Stimulated activated CD4-positive, alpha-beta T cell treated with anti-CD3 and anti-CD28 coated beads, Interleukin-1b, Interleukin-23, amount 100 ng/mL, for 24 hours (primary cell): ENCODE measurements at regions not wholly inside any gene's neighbourhood (a gene's known extent, or its start where the extent isn't known, plus 50 kb on each side); places are given as distances from the start of the nearest gene placed in this dataset.
"Not testable (repeated sequence)": the region's sequence is repeated elsewhere in the genome, so short reads cannot be mapped to it uniquely, and the experiment has no call there.

Experiments used
- DNase-seq, 4 experiments: peaks; one replicate each; pipeline ENCODE4 v3.0.0-alpha.2; 2020; ENCODE audit warnings: low read depth in 4 of 4, low spot score in 1 of 4

DNA sequence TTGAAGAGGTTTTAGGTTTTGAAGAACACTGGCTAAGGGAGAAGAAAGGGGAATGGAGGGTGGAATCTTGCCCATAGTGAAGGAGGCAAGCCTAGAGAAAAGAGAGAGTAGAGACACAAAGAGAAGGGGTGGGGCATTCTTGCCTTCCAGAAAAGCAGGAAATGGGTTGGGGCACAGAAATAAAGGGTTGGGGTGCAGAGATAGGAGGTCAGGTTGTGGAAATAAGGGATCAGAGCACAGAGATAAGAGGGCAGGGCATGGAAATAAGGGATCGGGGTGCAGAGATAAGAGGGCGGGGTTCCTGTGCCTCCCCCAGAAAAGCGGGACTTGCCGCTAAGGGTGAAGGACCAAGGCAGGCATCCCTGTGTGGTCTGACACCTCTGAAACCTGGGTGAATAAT lies 69.9 kb downstream of the ALG1L2 start:
- DNase-seq, result not testable (repeated sequence)

DNA sequence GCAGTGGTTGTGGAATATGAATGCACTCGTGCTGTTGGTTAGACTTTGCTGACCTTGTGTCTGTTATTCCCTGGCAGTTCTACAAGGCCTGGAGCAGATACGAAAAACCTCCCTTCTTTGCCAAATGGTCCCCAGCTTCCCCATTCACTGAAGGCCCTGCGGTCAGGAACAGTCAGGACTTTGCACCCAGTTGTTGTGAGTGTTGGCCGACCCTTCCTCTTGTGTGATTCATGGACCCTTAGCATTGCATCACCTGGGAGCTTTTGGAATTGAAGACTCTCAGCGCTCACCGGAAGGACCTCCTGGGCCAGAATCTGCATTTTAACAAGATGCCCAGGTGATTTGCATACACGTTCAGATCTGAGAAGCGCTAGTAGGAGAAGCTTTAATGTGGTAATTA lies 71.6 kb downstream of the ALG1L2 start:
- DNase-seq, result not testable (repeated sequence)

DNA sequence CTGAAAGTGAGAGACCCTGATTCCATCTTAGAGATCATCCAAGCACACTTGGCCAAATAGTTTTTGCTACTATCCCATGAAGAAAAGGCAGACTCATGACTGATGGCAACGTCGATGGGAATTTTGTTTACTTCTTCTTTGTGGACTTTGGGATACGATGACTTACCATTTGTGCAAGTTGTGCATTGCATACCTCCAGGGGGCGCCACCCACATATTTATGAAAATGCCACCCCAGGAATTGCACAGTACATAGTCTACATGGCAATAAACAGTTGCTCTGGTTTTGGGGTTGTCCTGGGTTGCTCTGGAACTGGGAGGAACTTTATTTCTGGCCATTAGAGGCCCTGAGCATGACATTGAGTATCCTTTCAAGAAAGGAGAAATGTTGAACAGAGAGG lies 73.8 kb downstream of the ALG1L2 start:
- DNase-seq, result not testable (repeated sequence)

DNA sequence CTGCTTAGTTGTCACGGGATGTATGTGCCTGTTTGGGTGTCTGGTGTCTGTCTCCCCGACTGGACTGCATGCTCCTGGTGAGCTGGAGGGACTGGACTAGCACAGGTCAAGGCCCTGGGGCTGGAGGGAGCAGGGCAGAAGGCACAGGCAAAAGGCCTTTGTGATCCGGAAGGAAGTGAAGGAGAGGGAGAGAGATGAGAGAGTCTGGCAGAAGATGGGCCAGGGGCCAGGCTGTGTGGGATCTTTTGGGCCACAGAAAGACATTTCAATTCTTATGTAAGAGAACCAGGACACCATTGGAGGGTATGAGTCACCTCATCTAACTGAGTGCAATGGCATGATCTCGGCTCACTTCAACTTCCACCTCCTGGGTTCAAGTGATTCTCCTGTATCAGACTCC lies 85.2 kb downstream of the ALG1L2 start:
- DNase-seq, result not testable (repeated sequence)

DNA sequence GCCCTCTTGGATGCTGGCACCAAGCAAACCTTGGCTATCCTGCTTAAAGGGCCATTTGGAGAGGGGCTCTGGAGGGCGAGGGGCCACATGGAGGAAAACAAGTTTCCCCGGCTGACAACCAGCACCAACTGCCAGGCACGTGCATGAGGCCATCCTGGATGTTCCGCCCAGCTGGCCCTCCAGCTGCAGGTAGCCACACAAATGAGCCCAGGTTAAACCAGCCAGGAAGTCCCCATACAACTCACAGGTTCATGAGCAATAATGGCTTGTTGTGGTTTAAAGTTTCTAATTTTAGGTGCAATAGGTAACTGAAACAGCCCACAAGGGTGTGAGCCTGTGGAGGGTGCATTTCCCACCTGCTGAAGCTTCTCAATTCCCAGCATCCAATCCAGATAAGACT lies 93.6 kb downstream of the ALG1L2 start:
- not testable (repeated sequence) for DNase-seq

DNA sequence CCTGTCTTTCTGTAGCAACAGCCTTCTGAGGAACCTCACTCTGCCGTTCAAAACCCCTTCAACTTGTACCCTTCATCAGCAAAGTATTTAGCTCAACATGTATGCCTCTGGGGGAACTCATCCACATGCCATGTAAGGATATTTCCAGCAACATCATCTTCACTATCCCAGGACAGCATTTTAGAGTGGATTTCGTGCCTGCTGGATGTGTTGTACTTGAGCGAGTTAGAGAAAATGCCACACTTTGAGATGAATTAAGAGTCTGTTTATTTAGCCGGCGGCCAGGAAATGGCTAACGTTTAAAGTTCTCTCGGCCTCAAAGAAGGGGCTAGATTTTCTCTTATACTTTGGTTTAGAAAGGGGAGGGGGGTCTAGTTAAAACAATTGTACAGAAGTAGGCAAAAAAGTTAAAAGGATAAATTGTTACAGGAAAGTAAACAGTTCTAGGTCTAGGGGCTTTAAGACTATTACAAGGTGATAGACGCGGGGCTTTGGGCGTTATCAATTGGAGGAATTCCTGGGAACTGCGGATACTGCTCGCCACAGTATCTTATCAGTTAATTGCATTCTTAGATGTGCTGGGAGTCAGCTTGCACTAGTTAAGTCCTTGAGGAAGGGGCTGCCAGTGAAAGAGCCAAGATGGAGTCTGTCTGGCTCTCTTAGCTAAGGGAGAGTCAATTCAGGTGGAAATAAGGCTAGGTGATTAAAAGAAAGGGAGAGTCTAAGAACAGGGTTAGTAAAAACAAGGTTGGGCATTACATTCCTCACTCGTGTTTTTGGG lies 95.0 kb downstream of the ALG1L2 start:
- DNase-seq, result not testable (repeated sequence)

DNA sequence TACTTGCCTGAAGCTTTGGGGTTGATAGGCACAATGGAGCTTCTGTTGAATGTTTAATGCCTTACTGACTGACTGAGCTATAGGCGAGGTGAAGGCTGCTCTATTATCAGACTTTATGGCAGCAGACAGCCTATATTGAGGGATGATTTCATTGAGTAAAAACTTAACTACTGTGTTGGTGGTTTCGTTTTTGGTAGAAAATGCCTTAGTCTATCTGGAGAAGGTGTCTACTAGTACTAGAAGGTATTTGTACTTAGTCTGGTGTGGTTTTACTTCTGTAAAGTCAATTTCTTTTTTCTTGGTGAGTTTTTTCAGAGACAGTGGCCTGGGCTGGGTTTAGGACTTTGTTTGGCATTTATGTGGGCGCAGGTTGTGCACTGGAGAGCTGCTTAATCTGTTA lies 97.2 kb downstream of the ALG1L2 start:
- not testable (repeated sequence) for DNase-seq

DNA sequence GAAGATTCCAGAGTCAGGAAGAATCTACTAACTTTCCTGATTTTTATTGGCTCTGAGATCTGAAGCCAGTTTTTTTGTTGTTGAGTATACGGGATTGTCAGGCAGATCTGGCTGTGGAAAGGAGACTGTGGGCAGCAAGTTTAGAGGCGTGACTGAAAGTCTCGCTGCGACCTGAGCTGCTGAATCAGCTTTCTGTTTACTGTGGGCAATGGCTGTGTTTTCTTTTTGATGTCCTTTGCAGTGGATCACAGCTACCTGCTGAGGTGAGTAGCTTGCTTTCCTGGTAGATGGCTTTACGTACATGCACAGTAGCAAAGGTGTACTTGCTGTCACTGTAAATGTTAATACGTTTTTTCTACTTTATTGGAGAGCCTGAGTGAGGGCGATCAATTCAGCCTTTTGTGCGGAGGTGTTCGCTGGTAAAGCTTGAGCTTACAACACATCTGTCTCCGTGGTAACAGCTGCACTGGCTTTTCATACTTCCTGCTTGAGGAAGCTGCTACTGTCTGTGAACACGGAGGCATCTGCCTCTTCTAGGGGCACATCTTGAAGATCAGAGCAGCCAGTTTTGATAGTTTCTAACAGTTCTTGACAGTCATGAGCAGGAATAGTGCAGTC lies 97.8 kb downstream of the ALG1L2 start:
- peak in 2 of 4 experiments; percentile 2 to 7 for DNase-seq

DNA sequence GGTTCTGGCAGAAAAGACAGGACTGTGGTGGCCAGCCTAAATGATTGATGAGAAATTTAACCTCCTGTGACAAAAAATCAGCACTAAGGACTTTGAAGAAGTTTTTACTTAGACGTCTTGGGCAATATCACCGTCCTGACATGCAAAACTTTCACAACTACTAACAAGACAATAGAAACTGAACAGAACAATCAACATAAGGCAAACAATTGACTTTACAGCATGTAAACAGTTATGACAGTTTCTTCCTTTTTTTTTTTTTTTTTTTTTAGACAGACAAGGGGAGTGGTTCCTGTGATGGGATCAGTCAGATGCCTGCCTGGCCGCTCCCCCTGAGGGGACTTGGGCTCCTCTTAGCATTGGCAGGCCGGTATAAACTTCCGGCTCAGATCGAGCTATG lies 100.8 kb downstream of the ALG1L2 start:
- not testable (repeated sequence) for DNase-seq

DNA sequence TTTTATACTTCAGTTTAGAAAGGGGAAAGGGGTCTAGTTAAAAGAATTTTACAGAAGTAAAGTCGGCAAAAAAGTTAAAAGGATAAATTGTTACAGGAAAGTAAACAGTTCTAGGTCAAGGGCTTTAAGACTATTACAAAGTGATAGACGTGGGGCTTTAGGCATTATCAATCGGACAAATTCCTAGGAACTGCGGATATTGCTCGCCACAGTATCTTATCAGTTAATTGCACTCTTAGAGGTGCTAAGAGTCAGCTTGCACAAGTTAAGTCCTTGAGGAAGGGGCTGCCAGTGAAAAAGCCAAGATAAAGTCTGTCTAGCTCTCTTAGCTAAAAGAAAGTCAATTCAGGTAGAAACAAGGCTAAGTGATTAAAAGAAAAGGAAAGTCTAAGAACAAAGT lies 102.1 kb downstream of the ALG1L2 start:
- not testable (repeated sequence) for DNase-seq

DNA sequence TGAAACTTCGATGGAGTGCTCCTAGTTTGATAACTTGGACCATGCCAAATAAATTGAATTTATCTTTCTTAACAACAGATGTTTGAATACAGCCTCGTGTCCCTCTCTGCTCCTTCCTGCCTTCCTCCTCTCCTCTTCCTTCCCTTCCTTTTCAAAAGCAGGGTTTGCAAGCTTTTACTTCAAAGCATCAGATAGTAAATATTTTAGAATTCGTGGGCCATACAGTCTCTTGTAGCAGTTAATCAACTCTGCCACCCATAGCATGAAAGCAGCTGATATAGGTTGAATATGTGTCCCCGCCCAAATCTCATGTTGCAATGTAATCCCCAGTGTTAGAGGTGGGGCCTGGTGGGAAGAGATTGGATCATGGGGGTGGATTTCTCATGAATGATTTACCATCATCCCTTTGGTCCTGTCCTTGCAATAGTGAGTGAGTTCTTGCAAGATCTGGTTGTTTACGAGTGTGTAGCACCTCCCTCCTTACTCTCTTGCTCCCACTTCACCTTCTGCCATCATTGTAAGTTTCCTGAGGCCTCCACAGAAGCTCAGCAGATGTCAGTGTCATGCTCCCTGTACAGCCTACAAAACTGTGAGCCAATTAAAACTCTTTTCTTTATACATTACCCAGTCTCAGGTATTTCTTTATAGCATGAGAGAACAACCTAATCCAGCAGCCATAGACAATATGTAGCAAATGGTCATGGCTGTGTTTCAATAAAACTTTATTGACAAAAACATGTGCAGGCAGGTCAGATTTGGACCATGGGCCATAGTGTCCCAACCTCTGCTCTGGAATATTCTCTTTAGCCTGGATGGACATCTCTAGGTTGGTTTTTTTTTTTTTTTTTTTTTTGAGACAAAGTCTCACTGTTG lies 102.8 kb downstream of the ALG1L2 start:
- not testable (repeated sequence) for DNase-seq

DNA sequence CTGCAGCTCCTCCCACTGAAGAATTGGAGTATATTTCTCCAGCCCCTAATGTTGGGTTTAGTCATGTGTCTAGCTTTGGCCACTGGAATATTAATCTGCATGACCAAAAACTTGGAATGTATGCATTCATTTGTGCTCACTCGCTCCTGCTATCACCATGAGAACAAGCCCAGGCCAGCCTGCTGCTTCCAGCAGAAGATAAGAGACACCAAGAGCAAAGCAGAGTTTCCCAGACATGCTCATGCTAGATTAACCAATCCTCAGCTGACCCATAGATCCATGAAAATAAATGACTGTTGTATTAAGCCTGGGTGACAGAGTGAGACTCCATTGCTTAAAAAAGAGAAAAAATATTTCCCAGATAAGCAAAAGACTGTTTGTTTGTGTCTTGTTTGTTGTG lies 119.6 kb downstream of the ALG1L2 start:
- not testable (repeated sequence) for DNase-seq

DNA sequence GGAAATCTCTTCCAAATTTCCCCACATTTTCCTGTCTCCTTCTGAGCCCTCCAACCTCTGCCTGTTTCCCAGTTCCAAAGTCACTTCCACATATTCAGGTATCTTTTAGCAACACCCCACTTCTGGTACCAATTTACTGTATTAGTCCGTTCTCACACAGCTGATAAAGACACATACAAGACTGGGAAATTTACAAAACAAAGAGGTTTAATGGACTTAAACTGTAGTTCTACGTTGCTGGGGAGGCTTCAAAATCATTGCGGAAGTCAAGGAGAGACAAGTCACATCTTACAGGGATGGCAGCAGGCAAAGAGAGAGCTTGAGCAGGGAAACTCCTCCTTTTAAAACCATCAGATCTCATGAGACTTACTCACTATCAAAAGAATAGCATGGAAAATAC lies 122.0 kb downstream of the ALG1L2 start:
- DNase-seq, result not testable (repeated sequence)

DNA sequence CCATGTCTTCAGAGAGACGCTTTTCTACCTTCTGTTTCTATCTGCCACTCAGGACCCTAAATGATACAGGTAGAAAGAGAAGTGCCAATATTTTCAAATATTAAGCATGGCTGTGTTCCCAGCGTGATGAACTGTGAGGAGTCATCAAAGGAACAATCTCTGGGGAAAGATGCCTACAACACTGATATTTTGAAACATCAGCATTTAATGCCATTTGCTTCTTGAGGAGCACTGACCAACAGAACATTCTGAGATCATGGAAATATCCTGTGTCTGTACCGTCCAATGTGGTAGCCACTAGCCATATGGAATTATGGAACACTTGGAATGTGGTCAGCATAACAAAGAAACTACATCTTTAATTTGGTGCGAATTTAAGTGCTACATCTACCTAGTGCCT lies 117.9 kb upstream of the COL6A5 start:
- DNase-seq, result no peak

DNA sequence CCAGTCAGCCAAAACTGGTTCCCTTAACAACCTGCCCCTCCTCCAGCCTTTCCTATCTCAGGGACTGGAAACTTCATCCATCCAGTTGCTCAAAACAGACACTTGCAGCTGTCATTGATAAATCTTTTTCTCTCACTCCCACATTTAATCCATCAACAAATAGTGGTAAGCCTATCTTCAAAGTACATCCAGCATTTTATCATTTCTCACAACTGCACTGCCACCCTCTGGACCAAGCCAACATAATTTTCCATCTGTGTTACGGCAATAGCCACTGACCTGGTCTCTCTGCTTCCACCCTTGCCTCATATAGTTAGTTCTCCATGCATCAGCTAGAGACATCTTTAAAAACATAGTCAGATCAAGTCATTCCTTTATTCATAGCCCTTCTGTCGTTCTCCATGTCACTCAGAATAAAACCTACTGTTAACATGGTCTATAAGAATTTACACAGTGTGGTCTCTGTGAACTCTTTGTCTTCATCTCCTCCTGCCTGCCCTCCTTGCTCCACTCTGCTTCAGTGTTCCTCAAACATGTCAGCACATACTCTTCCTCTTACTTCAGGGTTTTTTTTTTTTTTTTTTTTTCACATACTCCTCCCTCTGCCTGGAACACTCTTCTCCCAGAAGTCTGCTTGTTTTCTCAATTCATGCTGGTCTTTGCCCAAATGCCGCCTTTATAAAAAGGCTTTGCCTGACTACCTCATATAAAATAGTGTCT lies 102.5 kb upstream of the COL6A5 start:
- DNase-seq, result no peak

DNA sequence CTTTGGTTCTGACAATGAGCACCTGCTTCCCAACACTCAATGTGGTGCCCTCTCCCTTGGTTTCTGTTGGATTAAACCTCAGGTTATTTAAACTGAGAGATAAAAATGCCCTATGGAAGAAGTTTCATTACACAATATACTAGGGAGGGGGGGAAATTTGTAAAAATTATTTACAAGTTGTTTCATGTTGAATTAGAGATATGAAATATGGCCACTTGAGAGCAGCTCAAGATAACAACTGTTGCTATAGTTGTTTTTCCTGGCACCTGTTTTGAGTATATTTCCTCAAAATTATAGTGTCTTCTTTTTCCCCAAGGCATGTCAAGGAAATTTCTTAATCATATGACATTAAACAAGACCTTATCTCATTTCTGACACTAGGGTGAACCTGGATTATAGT lies 101.7 kb upstream of the COL6A5 start:
- no peak for DNase-seq

DNA sequence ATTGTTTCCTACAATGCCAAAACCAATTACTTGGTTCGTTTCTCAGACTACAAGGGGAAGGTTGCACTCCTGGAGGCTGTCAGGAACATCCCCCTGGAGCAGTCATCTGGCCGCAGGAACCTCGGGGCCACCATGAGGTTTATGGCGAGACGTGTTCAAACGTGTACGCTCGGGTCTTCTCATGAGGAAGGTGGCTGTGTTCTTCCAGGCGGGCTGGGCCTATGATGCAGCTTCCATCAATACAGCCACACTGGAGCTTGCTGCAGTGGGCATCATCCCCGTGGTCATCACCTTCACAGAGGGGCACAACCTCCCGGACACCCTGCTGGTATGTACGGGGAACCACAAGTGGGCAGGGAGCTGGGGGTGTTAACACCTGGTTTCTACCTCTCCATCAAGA lies 94.5 kb upstream of the COL6A5 start:
- no peak for DNase-seq

DNA sequence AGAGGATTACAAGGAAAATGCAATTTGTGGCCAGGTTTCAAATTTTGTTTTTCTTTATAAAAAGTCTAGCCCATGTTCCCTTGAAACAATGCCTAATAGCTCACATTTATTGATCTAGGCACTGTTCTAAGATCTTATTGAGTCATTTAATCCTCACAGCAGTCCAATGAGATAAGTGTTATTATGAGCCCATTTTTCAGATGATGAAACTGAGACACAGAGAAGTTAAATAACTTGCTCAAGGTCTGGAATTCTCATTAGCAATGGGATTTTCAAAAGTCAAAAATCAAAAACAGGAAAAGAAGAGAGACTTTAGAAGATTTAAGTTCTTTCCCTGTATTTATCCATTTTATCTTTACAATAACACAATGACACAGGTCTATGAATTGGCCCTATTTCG lies 90.0 kb upstream of the COL6A5 start:
- DNase-seq, result no peak

DNA sequence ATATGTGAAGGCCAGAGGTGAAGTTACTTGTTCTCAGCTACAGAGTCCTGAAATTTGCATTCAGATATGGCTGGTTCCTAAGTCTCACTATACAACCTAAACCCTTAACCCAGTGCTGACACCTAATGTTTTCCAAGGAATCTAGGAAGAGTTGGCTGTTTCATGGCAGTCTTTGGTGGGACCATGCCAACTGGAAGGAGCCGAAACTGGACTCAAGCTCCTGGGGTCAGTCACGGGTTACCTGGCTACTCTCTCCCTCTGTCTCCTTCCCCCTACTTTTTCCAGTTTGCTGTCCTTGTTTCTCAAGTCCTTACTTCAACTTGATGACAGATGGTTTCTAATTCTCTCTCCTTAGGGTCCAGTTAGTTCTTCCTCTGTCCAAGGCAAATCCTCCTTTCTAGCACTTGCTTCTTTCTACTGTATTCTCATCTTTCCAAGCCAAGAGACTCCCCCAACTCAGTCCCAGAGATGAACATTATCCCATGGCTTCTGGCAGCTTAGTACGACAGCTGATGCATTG lies 88.6 kb upstream of the COL6A5 start:
- DNase-seq, result no peak

DNA sequence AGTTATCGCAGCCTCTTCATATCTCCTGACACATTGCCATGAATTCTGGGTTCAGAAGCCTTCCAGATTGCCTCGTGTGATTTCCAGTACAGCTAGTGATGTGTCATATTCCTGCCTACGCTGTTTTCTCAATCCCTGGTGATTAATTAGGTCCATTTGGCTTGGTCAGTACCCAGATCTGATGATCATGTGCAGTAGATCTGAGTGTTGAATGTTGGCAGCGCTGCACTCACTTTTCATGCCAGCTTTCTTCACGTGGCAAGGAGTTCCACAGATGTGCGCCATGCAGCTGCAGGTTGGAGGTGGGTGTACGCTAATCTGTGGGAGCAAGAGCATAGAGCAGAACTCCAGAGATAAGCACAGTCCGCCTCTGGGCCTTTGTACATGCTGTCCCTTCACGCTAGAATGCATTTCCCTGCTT lies 86.9 kb upstream of the COL6A5 start:
- no peak for DNase-seq
